Uterus (tissue), 3 donors: ENCODE measurements at regions not wholly inside any gene's neighbourhood (a gene's known extent, or its start where the extent isn't known, plus 50 kb on each side); places are given as distances from the start of the nearest gene placed in this dataset.

Experiments
- DNase-seq, 2 donors: peaks; one replicate each; pipeline ENCODE4 v3.0.0-alpha.2; 2019 to 2020
- H3K27ac ChIP-seq, 2 donors: fragments of 200-600 bp; sonication (generic); 1 replicate in 1 of 2; 2 replicates in 1 of 2; pipeline ENCODE4 v1.5.1; 2016 to 2018
- H3K27me3 ChIP-seq, 2 donors: fragments of 200-600 bp; sonication (generic); one replicate each; pipeline ENCODE4 v1.5.1; 2018 to 2019; ENCODE audit warnings: control low read depth in 1 of 2
- H3K36me3 ChIP-seq, 2 donors: fragments of 200-600 bp; sonication (generic); one replicate each; pipeline ENCODE4 v1.5.1; 2019; ENCODE audit warnings: control low read depth in 1 of 2
- H3K4me1 ChIP-seq, 2 donors: fragments of 200-600 bp; sonication (generic); one replicate each; pipeline ENCODE4 v1.5.1; 2018 to 2019; ENCODE audit warnings: control low read depth in 1 of 2
- H3K4me3 ChIP-seq, 2 donors: fragments of 200-600 bp; sonication (generic); 1 replicate in 1 of 2; 2 replicates in 1 of 2; pipeline ENCODE4 v1.5.1; 2018 to 2019; ENCODE audit warnings: mild to moderate bottlenecking in 1 of 2
- H3K9me3 ChIP-seq, 2 donors: fragments of 200-600 bp; sonication (generic); one replicate each; pipeline ENCODE4 v1.5.1; 2019; ENCODE audit warnings: control low read depth in 1 of 2
- CTCF ChIP-seq, 4 experiments: fragments of 200-600 bp in 2 of 4; fragments of 450-650 bp in 2 of 4; sonication (generic) in 2 of 4; IDR thresholded peaks; one replicate each; pipeline ENCODE4 v1.5.1; 2016 to 2019; ENCODE audit warnings: antibody characterized with exemption in 4 of 4, mild to moderate bottlenecking in 2 of 4, moderate library complexity in 1 of 4
- POLR2A ChIP-seq, 2 donors: fragments of 450-650 bp; IDR thresholded peaks; one replicate each; pipeline ENCODE4 v1.6.1; 2016; ENCODE audit warnings: antibody characterized with exemption in 2 of 2, mild to moderate bottlenecking in 1 of 2, moderate library complexity in 1 of 2
- intact Hi-C: fragments of 100-400 bp; cut with DNase I; formaldehyde crosslinking; loops from one replicate; pipeline ENCODE4 v1.15.1; 2023; ENCODE audit warnings: low total_unique reads
- donor health status: DM: yes; HTN: yes; CAD: no.

GRCh38 chr5:89735082-89735481 lies 674.5 kb downstream of the CETN3 start:
- H3K9me3 ChIP-seq, result no peaks in the 10 kb centered on the region
- intact Hi-C loops, result no loop called here
- TF ChIP-seq CTCF (IDR thresholded peaks at IDR 0.05) (no peak), POLR2A (IDR thresholded peaks at IDR 0.05) (no peak)
- DNase-seq, result no peak
- no peak overlapping the region for H3K4me3 ChIP-seq
- no peaks in the 10 kb centered on the region for H3K27me3 ChIP-seq
- no peaks in the 10 kb centered on the region for H3K4me1 ChIP-seq
- no peak overlapping the region for H3K27ac ChIP-seq
- no peaks in the 10 kb centered on the region for H3K36me3 ChIP-seq

GRCh38 chr5:89733772-89734171 lies 675.8 kb downstream of the CETN3 start:
- intact Hi-C loops, result no loop called here
- Histone ChIP-seq H3K36me3 (no peaks in the 10 kb centered on the region), H3K4me1 (no peaks in the 10 kb centered on the region), H3K9me3 (no peaks in the 10 kb centered on the region), H3K27me3 (no peaks in the 10 kb centered on the region), H3K4me3 (no peak overlapping the region), H3K27ac (no peak overlapping the region)
- no peak for DNase-seq
- no peak for TF ChIP-seq CTCF (IDR thresholded peaks at IDR 0.05)
- TF ChIP-seq POLR2A (IDR thresholded peaks at IDR 0.05), result no peak

- Histone ChIP-seq H3K27me3 (no peaks in the 10 kb centered on the region), H3K27ac (no peak overlapping the region), H3K9me3 (no peaks in the 10 kb centered on the region), H3K4me1 (peaks cover 0 to 5% of the 10 kb centered on the region in 2 donors), H3K36me3 (no peaks in the 10 kb centered on the region), H3K4me3 (no peak overlapping the region)
- DNase-seq, result no peak
- no peak for TF ChIP-seq CTCF (IDR thresholded peaks at IDR 0.05)
- TF ChIP-seq POLR2A (IDR thresholded peaks at IDR 0.05), result no peak
- intact Hi-C loops, result no loop called here
These were observed 679.8 kb downstream of the CETN3 start for GRCh38 chr5:89729623-89730301.

GRCh38 chr5:89728750-89729149 lies 680.8 kb downstream of the CETN3 start:
- intact Hi-C loops, result no loop called here
- H3K27ac ChIP-seq, result no peak overlapping the region
- no peaks in the 10 kb centered on the region for H3K27me3 ChIP-seq
- TF ChIP-seq POLR2A (IDR thresholded peaks at IDR 0.05), result no peak
- TF ChIP-seq CTCF (IDR thresholded peaks at IDR 0.05), result no peak
- no peaks in the 10 kb centered on the region for H3K9me3 ChIP-seq
- H3K4me1 ChIP-seq, result peaks cover 0 to 5% of the 10 kb centered on the region in 2 donors
- no peak overlapping the region for H3K4me3 ChIP-seq
- DNase-seq, result peak; percentile 44 to 51
- H3K36me3 ChIP-seq, result no peaks in the 10 kb centered on the region

- no peak for DNase-seq
- Histone ChIP-seq H3K9me3 (no peaks in the 10 kb centered on the region), H3K4me1 (peaks cover 0 to 5% of the 10 kb centered on the region in 2 donors), H3K27ac (no peak overlapping the region), H3K4me3 (no peak overlapping the region), H3K36me3 (no peaks in the 10 kb centered on the region), H3K27me3 (no peaks in the 10 kb centered on the region)
- intact Hi-C loops, result no loop called here
- no peak for TF ChIP-seq CTCF (IDR thresholded peaks at IDR 0.05)
- TF ChIP-seq POLR2A (IDR thresholded peaks at IDR 0.05), result no peak
These were observed 681.4 kb downstream of the CETN3 start for GRCh38 chr5:89728134-89728533.
